Activated CD4-positive, alpha-beta T cell treated with anti-CD3 and anti-CD28 coated beads for 36 hours (primary cell): ENCODE measurements at regions not wholly inside any gene's neighbourhood (a gene's known extent, or its start where the extent isn't known, plus 50 kb on each side); places are given as distances from the start of the nearest gene placed in this dataset.

Experiments
- ATAC-seq: fragments of 200-7000 bp; cut with Tn5 transposase; one replicate; pipeline ENCODE4 v1.10.0; 2021; ENCODE audit warnings: mild to moderate bottlenecking, moderate library complexity
- CTCF ChIA-PET: fragments of 350-600 bp; sonication (Branson Sonifier 250); formaldehyde crosslinking; loops from one replicate; lab custom pipeline; 2021; ENCODE audit warnings: antibody characterized with exemption; lab: Charles Lee
- POLR2A ChIA-PET: fragments of 350-600 bp; sonication (Branson Sonifier 250); formaldehyde crosslinking; loops from one replicate; lab custom pipeline; 2021; ENCODE audit warnings: antibody characterized with exemption, inconsistent platforms; lab: Charles Lee
- DNase-seq: peaks from one replicate; pipeline ENCODE4 v3.0.0-alpha.2; 2020
- H3K27ac Mint-ChIP-seq: one replicate; pipeline ENCODE4 v1.8.0; 2021; ENCODE audit warnings: mixed read lengths
- H3K27me3 Mint-ChIP-seq: one replicate; pipeline ENCODE4 v1.8.0; 2021; ENCODE audit warnings: mixed read lengths
- H3K36me3 Mint-ChIP-seq: one replicate; pipeline ENCODE4 v1.8.0; 2021; ENCODE audit warnings: low read depth, mixed read lengths
- H3K4me1 Mint-ChIP-seq: one replicate; pipeline ENCODE4 v1.8.0; 2021; ENCODE audit warnings: mixed read lengths
- H3K4me3 Mint-ChIP-seq: one replicate; pipeline ENCODE4 v1.8.0; 2021; ENCODE audit warnings: mild to moderate bottlenecking, moderate library complexity, mixed read lengths
- H3K9me3 Mint-ChIP-seq: one replicate; pipeline ENCODE4 v1.8.0; 2021; ENCODE audit warnings: low read depth, mixed read lengths
- intact Hi-C, 2 experiments: fragments of 100-400 bp; cut with DNase I in 1 of 2; cut with micrococcal nuclease in 1 of 2; formaldehyde crosslinking; loops; one replicate each; pipeline versions ENCODE4 v1.14.2 to v1.15.1; 2022 to 2024; cut with DNase I, micrococcal nuclease

DNA sequence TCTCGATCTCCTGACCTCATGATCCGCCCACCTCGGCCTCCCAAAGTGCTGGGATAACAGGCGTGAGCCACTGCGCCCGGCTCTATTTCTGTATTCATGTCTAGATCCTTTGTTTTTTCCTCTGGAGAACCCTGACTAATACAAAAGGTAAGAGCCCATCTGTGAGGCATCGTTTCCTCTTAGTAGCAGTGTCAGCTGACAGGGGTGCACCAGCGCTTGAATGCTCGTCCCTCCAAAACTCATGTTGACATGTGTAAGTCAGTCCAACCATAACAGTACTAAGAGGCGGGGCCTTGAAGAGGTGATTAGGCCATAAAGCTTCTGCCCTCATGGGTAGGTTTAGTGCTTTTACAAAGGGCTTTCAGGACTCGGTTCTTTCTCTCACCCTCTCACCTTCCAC lies 470.1 kb upstream of the B3GAT1 start:
- CTCF ChIA-PET = interaction anchor here (1.3 kb wide), 1 partner anchor 14 kb away, joined by 4 read pairs; no protein-coding TSS in a partner anchor

DNA sequence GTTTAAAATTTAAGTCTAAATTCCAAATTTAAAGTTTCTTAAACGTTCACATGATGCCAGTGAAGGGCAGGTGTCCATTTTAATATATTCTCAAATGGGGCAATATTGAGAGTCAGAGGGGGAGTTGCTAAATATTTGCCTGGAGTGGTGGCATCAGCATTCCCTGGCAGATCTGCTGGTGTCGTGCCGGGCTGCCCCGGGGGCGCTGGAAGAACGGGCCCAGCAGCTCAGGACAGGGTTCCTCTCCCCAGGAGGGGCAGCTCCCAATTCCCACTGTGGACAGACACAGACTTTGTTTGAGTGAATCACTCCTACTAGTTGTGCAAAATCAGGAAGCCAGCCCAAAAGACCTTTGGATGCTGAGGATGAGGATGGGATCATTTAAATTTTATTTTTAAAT lies 468.7 kb upstream of the B3GAT1 start:
- no peaks in the 10 kb centered on the region for H3K36me3 Mint-ChIP-seq
- CTCF ChIA-PET = interaction anchor here (0.6 to 1.1 kb wide), 2 partner anchors 14 to 171 kb away, joined by 3 read pairs; no protein-coding TSS in a partner anchor
- intact Hi-C loops = no loop called here
- ATAC-seq (no peak), DNase-seq (no peak)
- H3K27ac Mint-ChIP-seq = no peak overlapping the region
- POLR2A ChIA-PET = no interaction called here
- H3K9me3 Mint-ChIP-seq = no peaks in the 10 kb centered on the region
- H3K27me3 Mint-ChIP-seq = peaks cover 12% of the 10 kb centered on the region
- H3K4me1 Mint-ChIP-seq = no peaks in the 10 kb centered on the region
- no peak overlapping the region for H3K4me3 Mint-ChIP-seq

More for the DNA sequence above, 470.1 kb upstream of the B3GAT1 start:
- H3K27me3 Mint-ChIP-seq = peaks cover 13% of the 10 kb centered on the region
- no peaks in the 10 kb centered on the region for H3K4me1 Mint-ChIP-seq
- no peak for DNase-seq
- intact Hi-C loops = loop anchor here in 1 of 2 experiments (2.0 kb wide), 1 partner anchor 65 kb away; no protein-coding TSS in a partner anchor
- H3K4me3 Mint-ChIP-seq = no peak overlapping the region
- no peak overlapping the region for H3K27ac Mint-ChIP-seq
- H3K36me3 Mint-ChIP-seq = no peaks in the 10 kb centered on the region
- H3K9me3 Mint-ChIP-seq = no peaks in the 10 kb centered on the region
- POLR2A ChIA-PET = no interaction called here
- ATAC-seq = no peak

- intact Hi-C loops = no loop called here
- POLR2A ChIA-PET = interaction anchor here (0.6 kb wide), 1 partner anchor 11 kb away, joined by 4 read pairs; no protein-coding TSS in a partner anchor
- ATAC-seq (no peak), DNase-seq (no peak)
- H3K36me3 Mint-ChIP-seq = no peaks in the 10 kb centered on the region
- peaks cover 7% of the 10 kb centered on the region for H3K27me3 Mint-ChIP-seq
- no peaks in the 10 kb centered on the region for H3K4me1 Mint-ChIP-seq
- CTCF ChIA-PET = no interaction called here
- no peak overlapping the region for H3K27ac Mint-ChIP-seq
- H3K4me3 Mint-ChIP-seq = no peak overlapping the region
- no peaks in the 10 kb centered on the region for H3K9me3 Mint-ChIP-seq
Observed at GRCh38 chr11:134879931-134880330, 467.9 kb upstream of the B3GAT1 start.

DNA sequence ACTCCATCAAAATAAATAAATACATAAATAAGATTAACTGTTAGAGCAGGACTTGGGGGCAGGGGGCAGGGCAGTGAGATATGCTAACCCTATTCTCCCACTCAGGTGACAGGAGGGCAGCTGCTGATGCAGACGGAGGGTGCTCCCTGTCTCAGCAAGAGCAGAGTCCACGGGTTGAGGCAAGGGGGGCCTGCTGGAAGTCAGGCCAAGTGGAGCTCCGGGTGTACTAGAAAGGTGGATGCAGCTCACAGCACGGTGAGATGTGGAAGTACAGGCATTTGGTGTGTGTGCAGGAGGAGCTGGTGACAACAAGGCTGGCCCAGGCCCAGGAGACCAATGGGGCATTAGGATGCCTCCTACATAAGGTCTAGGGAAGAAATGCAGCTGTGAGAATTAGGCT lies 467.3 kb upstream of the B3GAT1 start:
- H3K36me3 Mint-ChIP-seq = no peaks in the 10 kb centered on the region
- POLR2A ChIA-PET = interaction anchor here (0.6 kb wide), 1 partner anchor 11 kb away, joined by 4 read pairs; no protein-coding TSS in a partner anchor
- no peak overlapping the region for H3K4me3 Mint-ChIP-seq
- H3K4me1 Mint-ChIP-seq = no peaks in the 10 kb centered on the region
- no peak overlapping the region for H3K27ac Mint-ChIP-seq
- no peak for DNase-seq
- ATAC-seq = no peak
- intact Hi-C loops = no loop called here
- peaks cover 10% of the 10 kb centered on the region for H3K27me3 Mint-ChIP-seq
- no peaks in the 10 kb centered on the region for H3K9me3 Mint-ChIP-seq
- CTCF ChIA-PET = no interaction called here

DNA sequence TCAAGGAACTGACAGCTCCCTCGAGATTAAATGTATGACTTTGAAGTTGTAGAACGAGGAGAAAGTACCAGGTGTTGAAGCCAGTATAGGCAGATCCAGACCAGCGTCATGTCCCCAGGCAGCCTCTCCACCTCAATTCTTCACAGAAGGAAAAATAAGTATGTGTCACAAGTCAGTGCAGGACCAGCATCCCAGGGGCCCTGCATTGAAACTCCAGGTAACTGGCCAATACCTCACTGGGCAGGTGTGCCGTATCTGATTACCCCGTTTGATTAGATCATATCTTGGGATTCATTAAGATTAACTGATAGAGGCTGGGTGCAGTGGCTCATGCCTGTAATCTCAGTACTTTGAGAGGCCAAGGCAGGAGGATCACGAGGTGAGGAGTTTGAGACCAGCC lies 466.7 kb upstream of the B3GAT1 start:
- intact Hi-C loops = no loop called here
- no peak overlapping the region for H3K4me3 Mint-ChIP-seq
- H3K36me3 Mint-ChIP-seq = no peaks in the 10 kb centered on the region
- no peak overlapping the region for H3K27ac Mint-ChIP-seq
- no peaks in the 10 kb centered on the region for H3K4me1 Mint-ChIP-seq
- peaks cover 10% of the 10 kb centered on the region for H3K27me3 Mint-ChIP-seq
- ChIA-PET POLR2A (no interaction called here), CTCF (interaction anchor here (1.2 kb wide), 1 partner anchor 10 kb away, joined by 5 read pairs; no protein-coding TSS in a partner anchor)
- no peak for ATAC-seq
- no peak for DNase-seq
- H3K9me3 Mint-ChIP-seq = no peaks in the 10 kb centered on the region

DNA sequence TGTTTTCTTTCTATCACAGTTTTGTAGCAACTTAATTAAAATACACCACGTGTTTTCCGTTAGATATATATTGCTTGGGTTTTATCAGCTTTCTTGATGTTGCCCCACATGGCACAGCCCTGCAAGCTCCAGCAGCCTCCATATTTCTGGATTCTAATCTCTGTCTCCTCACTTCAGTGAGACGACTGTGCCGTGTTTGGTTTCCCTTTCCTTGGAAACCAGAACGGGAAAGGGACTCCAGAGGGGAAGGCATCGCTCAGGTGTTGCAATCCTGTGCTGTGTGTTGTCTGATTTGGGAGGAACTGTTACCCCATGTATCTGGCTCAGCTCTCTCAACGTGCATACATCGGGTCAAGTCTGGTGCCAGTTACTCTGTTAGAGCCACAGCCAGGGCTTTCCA lies 464.2 kb upstream of the B3GAT1 start:
- Mint-ChIP-seq H3K9me3 (no peaks in the 10 kb centered on the region), H3K27me3 (peaks cover 8% of the 10 kb centered on the region), H3K27ac (no peak overlapping the region), H3K4me3 (no peak overlapping the region), H3K4me1 (no peaks in the 10 kb centered on the region), H3K36me3 (no peaks in the 10 kb centered on the region)
- ChIA-PET CTCF (no interaction called here), POLR2A (no interaction called here)
- DNase-seq (no peak), ATAC-seq (no peak)
- intact Hi-C loops = no loop called here

DNA sequence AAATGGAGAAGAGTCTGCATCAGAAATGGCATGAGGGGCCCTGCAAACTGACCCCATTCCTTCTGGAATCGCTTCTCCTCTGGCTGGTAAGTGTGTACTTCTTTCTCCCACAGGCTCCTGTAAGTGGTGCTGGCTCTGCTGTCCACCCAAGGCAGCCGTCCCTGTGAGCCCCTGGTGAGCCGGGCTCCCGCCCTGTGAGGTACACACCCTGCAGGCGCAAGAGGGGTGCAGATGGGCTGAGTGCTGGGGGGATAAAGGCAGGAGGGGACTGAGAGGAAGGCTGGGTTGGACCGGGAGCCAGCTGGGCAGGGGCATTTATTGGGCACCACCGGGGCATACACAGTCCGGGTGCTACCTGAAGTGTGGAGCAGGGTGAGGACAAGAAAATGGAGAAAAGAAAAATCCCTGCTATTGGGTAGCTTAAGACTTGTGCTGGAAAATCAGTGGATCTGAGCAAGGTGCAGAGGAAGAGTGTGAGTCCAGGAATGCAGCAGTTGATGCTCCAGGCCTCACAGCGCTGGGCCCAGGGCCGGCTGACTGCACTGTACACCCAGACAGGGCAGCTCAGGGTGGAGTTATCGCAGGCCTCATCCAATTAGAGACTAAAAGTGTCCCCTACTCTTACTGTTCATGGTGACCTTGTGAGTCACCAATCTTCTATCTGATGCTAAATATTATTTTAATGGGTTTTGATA lies 455.1 kb upstream of the B3GAT1 start:
- intact Hi-C loops = no loop called here
- no peaks in the 10 kb centered on the region for H3K4me1 Mint-ChIP-seq
- H3K27ac Mint-ChIP-seq = no peak overlapping the region
- DNase-seq = no peak
- CTCF ChIA-PET = interaction anchor here (0.6 to 1.0 kb wide), 4 partner anchors 14 to 333 kb away, joined by 3 read pairs; no protein-coding TSS in a partner anchor
- H3K4me3 Mint-ChIP-seq = no peak overlapping the region
- ATAC-seq = no peak
- no peaks in the 10 kb centered on the region for H3K9me3 Mint-ChIP-seq
- H3K27me3 Mint-ChIP-seq = peaks cover 3% of the 10 kb centered on the region
- POLR2A ChIA-PET = no interaction called here
- no peaks in the 10 kb centered on the region for H3K36me3 Mint-ChIP-seq

- ChIA-PET CTCF (interaction anchor here (1.0 kb wide), 1 partner anchor 15 kb away, joined by 3 read pairs; no protein-coding TSS in a partner anchor), POLR2A (no interaction called here)
- H3K36me3 Mint-ChIP-seq = no peaks in the 10 kb centered on the region
- ATAC-seq (no peak), DNase-seq (no peak)
- no peak overlapping the region for H3K4me3 Mint-ChIP-seq
- intact Hi-C loops = no loop called here
- no peaks in the 10 kb centered on the region for H3K4me1 Mint-ChIP-seq
- no peaks in the 10 kb centered on the region for H3K9me3 Mint-ChIP-seq
- no peak overlapping the region for H3K27ac Mint-ChIP-seq
- H3K27me3 Mint-ChIP-seq = peaks cover 6% of the 10 kb centered on the region
Observed at GRCh38 chr11:134866215-134866614, 454.2 kb upstream of the B3GAT1 start.

GRCh38 chr11:134864968-134865305 lies 452.9 kb upstream of the B3GAT1 start:
- Mint-ChIP-seq H3K9me3 (no peaks in the 10 kb centered on the region), H3K27me3 (peaks cover 10% of the 10 kb centered on the region), H3K4me3 (no peak overlapping the region), H3K36me3 (no peaks in the 10 kb centered on the region), H3K27ac (no peak overlapping the region), H3K4me1 (no peaks in the 10 kb centered on the region)
- intact Hi-C loops = no loop called here
- DNase-seq (no peak), ATAC-seq (no peak)
- ChIA-PET CTCF (no interaction called here), POLR2A (no interaction called here)

DNA sequence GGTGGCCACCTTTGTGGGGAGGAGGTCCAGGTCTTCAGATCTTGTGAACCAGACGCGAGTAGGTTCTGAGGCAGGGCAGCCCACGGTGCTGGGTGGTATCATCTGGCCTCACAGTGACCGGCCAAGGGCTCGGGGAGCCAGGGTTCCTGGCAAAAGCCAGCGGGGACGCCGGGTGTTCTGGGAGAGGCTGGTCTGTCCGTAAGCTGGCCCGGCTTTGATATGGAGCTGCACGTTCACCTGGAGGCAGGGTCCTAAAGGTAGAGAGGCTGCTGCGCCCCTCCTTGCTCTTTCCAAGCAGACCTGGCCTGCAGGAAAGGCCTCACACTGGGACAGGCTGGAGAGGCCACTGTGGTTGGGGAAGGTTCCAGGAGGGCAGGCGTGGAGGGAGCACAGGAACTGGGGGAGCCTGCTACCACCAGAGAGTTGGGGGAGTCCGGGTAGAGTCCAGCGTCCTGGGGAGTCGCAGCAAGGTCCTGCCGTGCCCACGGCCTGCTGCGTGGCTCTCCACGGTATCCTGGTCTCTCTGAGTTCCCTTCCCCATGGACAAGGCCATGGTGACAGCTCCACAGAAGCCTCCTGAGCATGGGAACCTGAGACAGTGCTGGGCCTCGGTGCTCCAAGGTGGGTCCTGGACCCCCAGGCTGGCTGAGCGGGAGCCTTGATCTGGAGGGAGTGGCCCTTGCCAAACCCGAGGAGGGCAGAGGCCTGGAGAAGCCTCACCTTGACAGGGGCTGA lies 452.4 kb upstream of the B3GAT1 start:
- H3K9me3 Mint-ChIP-seq = no peaks in the 10 kb centered on the region
- CTCF ChIA-PET = no interaction called here
- DNase-seq = no peak
- intact Hi-C loops = no loop called here
- no peak overlapping the region for H3K27ac Mint-ChIP-seq
- peaks cover 10% of the 10 kb centered on the region for H3K27me3 Mint-ChIP-seq
- no peak overlapping the region for H3K4me3 Mint-ChIP-seq
- ATAC-seq = no peak
- no peaks in the 10 kb centered on the region for H3K4me1 Mint-ChIP-seq
- no peaks in the 10 kb centered on the region for H3K36me3 Mint-ChIP-seq
- POLR2A ChIA-PET = no interaction called here

DNA sequence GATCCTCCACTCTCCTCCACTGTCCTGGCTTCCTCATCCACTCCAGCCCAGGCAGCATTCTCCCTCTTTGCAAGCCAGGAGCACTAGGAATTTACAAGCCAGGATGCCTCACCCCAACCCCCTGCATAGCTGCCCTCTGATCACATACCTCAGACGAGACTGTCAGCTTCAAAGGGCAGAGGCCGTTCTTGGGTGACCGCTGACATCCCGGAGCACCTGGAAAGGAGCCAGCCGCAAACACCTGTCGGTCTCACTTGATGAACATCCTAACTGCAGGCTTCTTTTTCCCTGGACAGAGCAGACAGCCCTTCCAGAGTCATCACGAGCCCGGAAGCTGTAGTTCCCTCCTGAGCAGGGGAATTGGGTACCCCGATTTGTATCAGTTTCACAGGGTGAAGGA lies 451.3 kb upstream of the B3GAT1 start:
- CTCF ChIA-PET = no interaction called here
- no peak for ATAC-seq
- Mint-ChIP-seq H3K36me3 (no peaks in the 10 kb centered on the region), H3K4me3 (no peak overlapping the region), H3K27ac (no peak overlapping the region), H3K9me3 (no peaks in the 10 kb centered on the region), H3K4me1 (no peaks in the 10 kb centered on the region), H3K27me3 (peaks cover 11% of the 10 kb centered on the region)
- intact Hi-C loops = no loop called here
- no peak for DNase-seq
- POLR2A ChIA-PET = no interaction called here
